WI38 (cell line): ENCODE measurements at regions not wholly inside any gene's neighbourhood (a gene's known extent, or its start where the extent isn't known, plus 50 kb on each side); places are given as distances from the start of the nearest gene placed in this dataset.

Experiments
- H3K4me3 ChIP-seq: 2 replicates; pipeline ENCODE4 v1.5.1; 2011; ENCODE audit warnings: low read depth, mild to moderate bottlenecking, control low read depth, low read length
- CTCF ChIP-seq: IDR thresholded peaks from 2 replicates; pipeline ENCODE4 v1.5.1; 2012; ENCODE audit warnings: low read depth, mild to moderate bottlenecking, control low read depth, low read length

GRCh38 chr10:90204131-90204955, 503.0 kb downstream of the KIF20B start:
- H3K4me3 ChIP-seq = no peak overlapping the region
- TF ChIP-seq CTCF = no peak

- TF ChIP-seq CTCF = no peak
- H3K4me3 ChIP-seq = no peak overlapping the region
Observed at GRCh38 chr10:90204956-90205314, 503.5 kb downstream of the KIF20B start.

- H3K4me3 ChIP-seq = no peak overlapping the region
- no peak for TF ChIP-seq CTCF
Observed at GRCh38 chr10:90205340-90205739, 503.9 kb downstream of the KIF20B start.

- TF ChIP-seq CTCF = no peak
- no peak overlapping the region for H3K4me3 ChIP-seq
Observed at GRCh38 chr10:90213346-90213745, 512.0 kb downstream of the KIF20B start.

- TF ChIP-seq CTCF = no peak
- H3K4me3 ChIP-seq = no peak overlapping the region
Observed at GRCh38 chr10:90218846-90219245, 517.5 kb downstream of the KIF20B start.

GRCh38 chr10:90222372-90222771, 521.0 kb downstream of the KIF20B start:
- no peak overlapping the region for H3K4me3 ChIP-seq
- no peak for TF ChIP-seq CTCF

GRCh38 chr10:90222939-90223338, 521.5 kb downstream of the KIF20B start:
- TF ChIP-seq CTCF = no peak
- H3K4me3 ChIP-seq = no peak overlapping the region
